Lung microvascular endothelial cell (primary cell): ENCODE measurements at regions not wholly inside any gene's neighbourhood (a gene's known extent, or its start where the extent isn't known, plus 50 kb on each side); places are given as distances from the start of the nearest gene placed in this dataset.

Source experiments
- DNase-seq, 2 donors: peaks; one replicate each; pipeline versions ENCODE4 v3.0.0 to v3.0.0-alpha.2; 2010; ENCODE audit warnings: low read depth in 2 of 2

GRCh38 chr2:42904576-42904876 lies 112.1 kb upstream of the HAAO start:
- no peak for DNase-seq

- DNase-seq, result peak in 1 of 2 donors; percentile 47
These were observed 111.6 kb upstream of the HAAO start for GRCh38 chr2:42903821-42904575.

GRCh38 chr2:42902939-42903709 lies 110.7 kb upstream of the HAAO start:
- no peak for DNase-seq

GRCh38 chr2:42901076-42901640 lies 108.8 kb upstream of the HAAO start:
- DNase-seq, result peak in 1 of 2 donors; percentile 66

- DNase-seq, result no peak
These were observed 108.0 kb upstream of the HAAO start for GRCh38 chr2:42900289-42900891.

- DNase-seq, result no peak
These were observed 105.0 kb upstream of the HAAO start for GRCh38 chr2:42897358-42897757.

GRCh38 chr2:42895791-42896135 lies 103.4 kb upstream of the HAAO start:
- no peak for DNase-seq

GRCh38 chr2:42895134-42895790 lies 102.9 kb upstream of the HAAO start:
- no peak for DNase-seq

GRCh38 chr2:42893047-42893758 lies 100.8 kb upstream of the HAAO start:
- DNase-seq, result no peak

- no peak for DNase-seq
These were observed 98.5 kb upstream of the HAAO start for GRCh38 chr2:42890791-42891355.

GRCh38 chr2:42888321-42889245 lies 96.2 kb upstream of the HAAO start:
- DNase-seq, result no peak

- DNase-seq, result peak; percentile 63 to 85
These were observed 94.5 kb upstream of the HAAO start for GRCh38 chr2:42886921-42887320.

GRCh38 chr2:42882756-42883155 lies 90.4 kb upstream of the HAAO start:
- no peak for DNase-seq

- DNase-seq, result peak; percentile 81 to 86
These were observed 89.3 kb upstream of the HAAO start for GRCh38 chr2:42881732-42882131.

GRCh38 chr2:42880738-42881690 lies 88.6 kb upstream of the HAAO start:
- peak in 1 of 2 donors; percentile 35 for DNase-seq

- DNase-seq, result peak; percentile 82 to 90
These were observed 87.7 kb upstream of the HAAO start for GRCh38 chr2:42879913-42880737.

- no peak for DNase-seq
These were observed 86.8 kb upstream of the HAAO start for GRCh38 chr2:42879121-42879705.
